ENCODE measurements at regions not wholly inside any gene's neighbourhood (a gene's known extent, or its start where the extent isn't known, plus 50 kb on each side); places are given as distances from the start of the nearest gene placed in this dataset.

DNA sequence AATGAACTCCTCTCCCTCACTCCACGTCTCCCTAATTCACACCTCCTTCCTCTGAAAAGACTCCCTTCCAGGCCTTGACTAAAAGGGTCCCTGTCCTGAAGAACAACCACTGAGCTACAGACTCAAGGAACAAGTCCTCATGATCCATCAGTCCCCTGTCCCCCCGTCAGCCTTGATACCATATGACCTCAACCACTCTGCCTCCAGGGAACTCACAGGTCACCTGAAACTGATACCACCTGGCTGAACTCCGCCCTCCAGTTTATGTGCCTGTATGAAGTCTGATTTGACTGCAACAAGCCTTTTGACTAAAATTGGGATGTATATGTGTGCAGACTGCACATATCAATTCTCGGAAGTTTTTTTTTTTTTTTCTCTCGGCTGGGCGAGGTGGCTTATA is 88.7 kb downstream of the UGCG start:
- 100% methylated on average over 1 to 5 of the region's 6 CpGs for WGBS, 2 donors (ENCODE audit: low coverage in 1 of 2)
- no peak for ATAC-seq
- no peak overlapping the region for H3K27ac ChIP-seq
- no peaks in the 10 kb centered on the region for H3K27me3 ChIP-seq
- no peaks in the 10 kb centered on the region for H3K9me3 ChIP-seq
- H3K4me3 ChIP-seq = no peak overlapping the region
- TF ChIP-seq, protein P1, sequence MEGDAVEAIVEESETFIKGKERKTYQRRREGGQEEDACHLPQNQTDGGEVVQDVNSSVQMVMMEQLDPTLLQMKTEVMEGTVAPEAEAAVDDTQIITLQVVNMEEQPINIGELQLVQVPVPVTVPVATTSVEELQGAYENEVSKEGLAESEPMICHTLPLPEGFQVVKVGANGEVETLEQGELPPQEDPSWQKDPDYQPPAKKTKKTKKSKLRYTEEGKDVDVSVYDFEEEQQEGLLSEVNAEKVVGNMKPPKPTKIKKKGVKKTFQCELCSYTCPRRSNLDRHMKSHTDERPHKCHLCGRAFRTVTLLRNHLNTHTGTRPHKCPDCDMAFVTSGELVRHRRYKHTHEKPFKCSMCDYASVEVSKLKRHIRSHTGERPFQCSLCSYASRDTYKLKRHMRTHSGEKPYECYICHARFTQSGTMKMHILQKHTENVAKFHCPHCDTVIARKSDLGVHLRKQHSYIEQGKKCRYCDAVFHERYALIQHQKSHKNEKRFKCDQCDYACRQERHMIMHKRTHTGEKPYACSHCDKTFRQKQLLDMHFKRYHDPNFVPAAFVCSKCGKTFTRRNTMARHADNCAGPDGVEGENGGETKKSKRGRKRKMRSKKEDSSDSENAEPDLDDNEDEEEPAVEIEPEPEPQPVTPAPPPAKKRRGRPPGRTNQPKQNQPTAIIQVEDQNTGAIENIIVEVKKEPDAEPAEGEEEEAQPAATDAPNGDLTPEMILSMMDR (IDR thresholded peaks at IDR 0.05) = no peak
- TF ChIP-seq POLR2A (IDR thresholded peaks at IDR 0.05) = no peak
- no peak for TF ChIP-seq POLR2AphosphoS5 (IDR thresholded peaks at IDR 0.05)
- no peaks in the 10 kb centered on the region for H3K36me3 ChIP-seq
- peaks cover 0 to 7% (median 0%) of the 10 kb centered on the region in 3 donors for H3K4me1 ChIP-seq

- no peak overlapping the region for H3K27ac ChIP-seq
- ATAC-seq = no peak
Measured at GRCh38 chr9:111986035-111986556, 89.5 kb downstream of the UGCG start.

More at GRCh38 chr9:111986035-111986556, 89.5 kb downstream of the UGCG start:
- Histone ChIP-seq H3K27me3 (no peaks in the 10 kb centered on the region), H3K4me1 (peaks cover 0 to 7% (median 0%) of the 10 kb centered on the region in 3 donors), H3K4me3 (no peak overlapping the region), H3K36me3 (no peaks in the 10 kb centered on the region), H3K9me3 (peaks cover 0 to 6% (median 0%) of the 10 kb centered on the region in 3 donors)
- TF ChIP-seq EP300 (IDR thresholded peaks at IDR 0.05) (no peak), POLR2AphosphoS5 (IDR thresholded peaks at IDR 0.05) (peak; percentile 30)
- 30 to 62% methylated on average over 5 to 6 of the region's 6 CpGs for WGBS, 2 donors (ENCODE audit: low coverage in 1 of 2)

Data from gastroesophageal sphincter (tissue), 4 donors.